HCT116 (cell line): ENCODE measurements at regions not wholly inside any gene's neighbourhood (a gene's known extent, or its start where the extent isn't known, plus 50 kb on each side); places are given as distances from the start of the nearest gene placed in this dataset.

Experiments used
- POLR2A ChIP-seq: IDR thresholded peaks from 2 replicates; pipeline ENCODE4 v1.7.0; 2011; ENCODE audit warnings: borderline replicate concordance; ENCODE audit not compliant: insufficient read depth, insufficient read length; ENCODE audit errors: extremely low read depth
- ZNF274 ChIP-seq: fragments of 200-500 bp; sonication (Bioruptor generic); IDR thresholded peaks from 2 replicates; pipeline ENCODE4 v1.6.1; 2014; ENCODE audit warnings: mild to moderate bottlenecking, low read depth, low read length, inconsistent platforms

GRCh38 chr7:68684996-68685395 is 913.3 kb upstream of the AUTS2 start:
- no peak for TF ChIP-seq ZNF274
- TF ChIP-seq POLR2A: no peak
